GM12878 (cell line): ENCODE measurements at regions not wholly inside any gene's neighbourhood (a gene's known extent, or its start where the extent isn't known, plus 50 kb on each side); places are given as distances from the start of the nearest gene placed in this dataset.

Experiments used
- ATAC-seq: fragments of 200-7000 bp; cut with Tn5 transposase; 3 replicates; pipeline ENCODE4 v1.9.1; 2020; ENCODE audit warnings: mild to moderate bottlenecking, moderate library complexity
- BruUV-seq: library from RNA; stranded (reverse); fragments of 400-500 nt; replicated peaks from 2 replicates; lab custom pipeline; 2021; lab: Mats Ljungman, UMichigan
- CTCF ChIA-PET: fragments of 300-600 bp; sonication (Branson Sonifier 250); formaldehyde crosslinking; extraction: SDS; loops from one replicate; lab custom pipeline; 2021; ENCODE audit warnings: inconsistent platforms; lab: Yijun Ruan, JAX
- POLR2A ChIA-PET: fragments of 350-600 bp; formaldehyde crosslinking; extraction: SDS; loops from one replicate; lab custom pipeline; 2021; ENCODE audit warnings: inconsistent platforms; lab: Charles Lee
- RAD21 ChIA-PET: fragments of 300-600 bp; sonication (Branson Sonifier 250); formaldehyde crosslinking; loops from one replicate; lab custom pipeline; 2023; ENCODE audit warnings: antibody characterized with exemption; ENCODE audit not compliant: unreplicated experiment; lab: Charles Lee
- SMC1A ChIA-PET: fragments of 300-600 bp; sonication (Branson Sonifier 250); formaldehyde crosslinking; loops from one replicate; lab custom pipeline; 2023; ENCODE audit not compliant: unreplicated experiment, uncharacterized antibody; lab: Charles Lee
- DNase-seq: peaks from one replicate; pipeline ENCODE4 v3.0.0-alpha.2; 2011; ENCODE audit warnings: low read depth, low spot score
- FAIRE-seq: peaks from 3 replicates; lab custom pipeline; 2011; peaks lifted over from hg19 to GRCh38; lab: Jason Lieb, UNC
- H2AFZ ChIP-seq: 2 replicates; pipeline ENCODE4 v1.6.0; 2011; ENCODE audit warnings: low read depth, low read length, control low read depth; ENCODE audit not compliant: control insufficient read depth
- H3K27ac ChIP-seq: 2 replicates; pipeline ENCODE4 v1.5.1; 2011; ENCODE audit warnings: control low read depth; ENCODE audit not compliant: control insufficient read depth, insufficient read depth
- H3K27me3 ChIP-seq, 2 experiments: replicated peaks in 1 of 2; 2 replicates each; pipeline versions ENCODE4 v1.6.0 to v1.6.1; 2011; ENCODE audit warnings: low read length in 1 of 2; ENCODE audit not compliant: control insufficient read depth in 2 of 2, insufficient read depth in 2 of 2
- H3K36me3 ChIP-seq, 2 experiments: 2 replicates each; pipeline ENCODE4 v1.5.1; 2011; ENCODE audit warnings: low read length in 1 of 2; ENCODE audit not compliant: control insufficient read depth in 2 of 2, insufficient read depth in 2 of 2
- H3K4me1 ChIP-seq: 2 replicates; pipeline ENCODE4 v1.6.1; 2011; ENCODE audit warnings: mild to moderate bottlenecking, low read length, moderate library complexity, mixed read lengths; ENCODE audit not compliant: control insufficient read depth, insufficient read depth
- H3K4me2 ChIP-seq: 2 replicates; pipeline ENCODE4 v1.6.0; 2011; ENCODE audit warnings: control low read depth; ENCODE audit not compliant: control insufficient read depth, insufficient read depth
- H3K4me3 ChIP-seq: fragments of 200-600 bp; sonication (generic); 2 replicates; pipeline ENCODE4 v1.5.1; 2016
- H3K79me2 ChIP-seq: 2 replicates; pipeline ENCODE4 v1.6.0; 2011; ENCODE audit warnings: low read length; ENCODE audit not compliant: control insufficient read depth, insufficient read depth
- H3K9ac ChIP-seq: 2 replicates; pipeline ENCODE4 v1.8.0; 2011; ENCODE audit warnings: low read length, control low read depth, mixed read lengths; ENCODE audit not compliant: control insufficient read depth, insufficient read depth
- H3K9me3 ChIP-seq: replicated peaks from 3 replicates; pipeline ENCODE4 v1.5.1; 2011; ENCODE audit warnings: mild to moderate bottlenecking, low read length; ENCODE audit not compliant: control insufficient read depth, insufficient read depth
- H4K20me1 ChIP-seq: 2 replicates; pipeline ENCODE4 v1.6.0; 2011; ENCODE audit not compliant: control insufficient read depth, insufficient read depth
- ASH2L ChIP-seq: fragments of 300-600, 200-600 bp; sonication (generic); IDR thresholded peaks from 2 replicates; pipeline ENCODE4 v1.6.1; 2017; ENCODE audit warnings: low read depth, mild to moderate bottlenecking, borderline replicate concordance
- ATF3 ChIP-seq: IDR thresholded peaks from 2 replicates; pipeline ENCODE4 v1.6.1; 2011; ENCODE audit warnings: low read depth, mild to moderate bottlenecking, low read length, moderate library complexity, borderline replicate concordance; ENCODE audit errors: extremely low read depth
- ATF7 ChIP-seq: fragments of 450-650 bp; IDR thresholded peaks from 2 replicates; pipeline ENCODE4 v1.6.1; 2016; ENCODE audit warnings: low read depth, mild to moderate bottlenecking
- CEBPB ChIP-seq, 2 experiments: fragments of 150-350 bp in 1 of 2; IDR thresholded peaks; 2 replicates each; pipeline ENCODE4 v1.6.1; 2012 to 2014; ENCODE audit warnings: low read depth in 2 of 2, low read length in 2 of 2, borderline replicate concordance in 1 of 2, inconsistent platforms in 1 of 2
- CHD1 ChIP-seq: IDR thresholded peaks from 2 replicates; pipeline ENCODE4 v1.6.1; 2012; ENCODE audit warnings: low read depth, low read length, improper control_type of control experiment
- HCFC1 ChIP-seq: fragments of 150-350 bp; IDR thresholded peaks from 2 replicates; pipeline ENCODE4 v1.6.1; 2014; ENCODE audit warnings: low read length
- HDGF ChIP-seq: fragments of 450-650 bp; IDR thresholded peaks from 2 replicates; pipeline ENCODE4 v1.6.1; 2016; ENCODE audit warnings: antibody characterized with exemption
- IRF4 ChIP-seq: IDR thresholded peaks from 2 replicates; pipeline ENCODE4 v1.6.1; 2011; ENCODE audit warnings: low read depth, low read length
- MXI1 ChIP-seq: fragments of 150-350 bp; IDR thresholded peaks from 2 replicates; pipeline ENCODE4 v1.6.1; 2011; ENCODE audit warnings: low read depth, mild to moderate bottlenecking, inconsistent platforms, low read length, improper control_type of control experiment
- POLR2A ChIP-seq: IDR thresholded peaks from 2 replicates; pipeline ENCODE4 v1.6.1; 2011; ENCODE audit warnings: low read depth, mild to moderate bottlenecking, low read length
- POU2F2 ChIP-seq: IDR thresholded peaks from 3 replicates; pipeline ENCODE4 v1.6.1; 2011; ENCODE audit warnings: low read depth, mild to moderate bottlenecking, low read length, borderline replicate concordance
- RAD21 ChIP-seq: IDR thresholded peaks from 2 replicates; pipeline ENCODE4 v1.6.1; 2011; ENCODE audit warnings: mild to moderate bottlenecking, low read depth, low read length, moderate library complexity; ENCODE audit not compliant: insufficient read depth
- RAD51 ChIP-seq: fragments of 450-650 bp; IDR thresholded peaks from 2 replicates; pipeline ENCODE4 v1.6.1; 2016; ENCODE audit warnings: moderate library complexity, mild to moderate bottlenecking, inconsistent platforms
- SIN3A ChIP-seq: IDR thresholded peaks from 2 replicates; pipeline ENCODE4 v1.6.1; 2012; ENCODE audit warnings: low read depth, low read length, improper control_type of control experiment
- SREBF2 ChIP-seq: IDR thresholded peaks from 2 replicates; pipeline ENCODE4 v1.6.1; 2012; ENCODE audit warnings: mild to moderate bottlenecking, low read length
- TCF3 ChIP-seq: IDR thresholded peaks from 2 replicates; pipeline ENCODE4 v1.6.1; 2012; ENCODE audit warnings: low read depth, mild to moderate bottlenecking, low read length, borderline replicate concordance; ENCODE audit not compliant: insufficient read depth
- ZBED1 ChIP-seq: IDR thresholded peaks from 2 replicates; pipeline ENCODE4 v1.6.1; 2016; ENCODE audit warnings: borderline replicate concordance
- WGBS: methylation state at CpG from one replicate; pipeline ENCODE4 v1.1.6; 2016; ENCODE audit warnings: low lambda C conversion rate; ENCODE audit not compliant: insufficient replicate concordance, insufficient coverage; ENCODE audit errors: missing lambda C conversion rate; 5-methylcytosine and 5-hydroxymethylcytosine counted together
- in situ Hi-C: fragments of 300-500 bp; cut with MboI; formaldehyde crosslinking; loops from 9 replicates; pipeline ENCODE4 v1.14.3; 2018; ENCODE audit warnings: mixed read lengths
- intact Hi-C: fragments of 100-400 bp; cut with micrococcal nuclease; formaldehyde crosslinking; loops from one replicate; pipeline ENCODE4 v1.14.2; 2022; ENCODE audit not compliant: unreplicated experiment
- TF ChIP-seq, protein P1 (sequence below): fragments of 450-650 bp; IDR thresholded peaks from 2 replicates; pipeline ENCODE4 v1.6.1; 2017; ENCODE audit warnings: mild to moderate bottlenecking, low read depth, inconsistent platforms; ENCODE audit not compliant: poor library complexity, severe bottlenecking

GRCh38 chr14:25521616-25522015 is 471.7 kb upstream of the STXBP6 start:
- in situ Hi-C loops, result no loop called here
- no peak for TF ChIP-seq CEBPB (IDR thresholded peaks at IDR 0.05; ENCODE audit: borderline replicate concordance in 1 of 2, low read depth in 2 of 2, low read length in 2 of 2)
- TF ChIP-seq ZBED1, result no peak
- no peak for TF ChIP-seq ASH2L
- TF ChIP-seq MXI1, result no peak
- TF ChIP-seq HDGF, result no peak
- TF ChIP-seq ATF3, result no peak
- no peak for TF ChIP-seq ATF7
- no peak for TF ChIP-seq RAD21
- TF ChIP-seq SIN3A, result no peak
- TF ChIP-seq POLR2A, result no peak
- Histone ChIP-seq H3K27me3 (no peaks in the 10 kb centered on the region), H3K9me3 (no peaks in the 10 kb centered on the region), H3K4me1 (no peaks in the 10 kb centered on the region), H2AFZ (no peak overlapping the region), H3K4me2 (no peak overlapping the region), H3K4me3 (no peak overlapping the region), H3K9ac (no peak overlapping the region), H3K36me3 (no peaks in the 10 kb centered on the region), H3K79me2 (no peaks in the 10 kb centered on the region), H3K27ac (no peak overlapping the region), H4K20me1 (no peaks in the 10 kb centered on the region)
- RAD21 ChIA-PET, result no interaction called here
- WGBS, result 21% methylated on average over 2 of the region's 2 CpGs
- SMC1A ChIA-PET, result interaction anchor here (0.7 kb wide), 1 partner anchor 358 kb away, joined by 3 read pairs; no protein-coding TSS in a partner anchor
- intact Hi-C loops, result no loop called here
- DNase-seq (no peak), FAIRE-seq (no peak), ATAC-seq (no peak)
- POLR2A ChIA-PET, result no interaction called here
- CTCF ChIA-PET, result interaction anchor here (1.7 kb wide), 1 partner anchor 16 kb away, joined by 5 read pairs; no protein-coding TSS in a partner anchor
- no TSS peak for BruUV-seq

DNA sequence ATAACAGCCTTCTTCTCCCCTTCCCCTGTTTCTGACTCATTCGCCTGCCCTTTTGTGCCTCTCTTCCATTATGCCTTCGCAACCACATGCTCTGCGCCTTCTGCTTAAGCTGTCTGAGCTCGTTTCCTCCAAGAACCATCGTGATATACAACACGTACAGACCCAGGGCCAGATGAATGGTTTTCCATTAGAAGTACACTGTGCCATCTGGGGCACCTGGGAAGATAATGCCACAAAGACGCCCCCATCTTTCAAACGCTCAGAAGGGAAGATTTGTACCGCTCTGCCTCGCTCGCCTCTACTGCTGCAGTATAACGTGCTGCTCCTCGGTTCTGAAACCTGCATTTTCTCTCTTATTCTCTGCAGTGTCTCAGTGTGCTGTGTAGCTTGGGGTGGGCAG is 470.9 kb upstream of the STXBP6 start:
- no peaks in the 10 kb centered on the region for H3K27me3 ChIP-seq
- no peak for TF ChIP-seq RAD51
- no peak for TF ChIP-seq CHD1
- no peak for TF ChIP-seq TCF3
- TF ChIP-seq SREBF2, result no peak
- no peak for TF ChIP-seq POU2F2
- TF ChIP-seq IRF4, result no peak
- TF ChIP-seq, protein P1, sequence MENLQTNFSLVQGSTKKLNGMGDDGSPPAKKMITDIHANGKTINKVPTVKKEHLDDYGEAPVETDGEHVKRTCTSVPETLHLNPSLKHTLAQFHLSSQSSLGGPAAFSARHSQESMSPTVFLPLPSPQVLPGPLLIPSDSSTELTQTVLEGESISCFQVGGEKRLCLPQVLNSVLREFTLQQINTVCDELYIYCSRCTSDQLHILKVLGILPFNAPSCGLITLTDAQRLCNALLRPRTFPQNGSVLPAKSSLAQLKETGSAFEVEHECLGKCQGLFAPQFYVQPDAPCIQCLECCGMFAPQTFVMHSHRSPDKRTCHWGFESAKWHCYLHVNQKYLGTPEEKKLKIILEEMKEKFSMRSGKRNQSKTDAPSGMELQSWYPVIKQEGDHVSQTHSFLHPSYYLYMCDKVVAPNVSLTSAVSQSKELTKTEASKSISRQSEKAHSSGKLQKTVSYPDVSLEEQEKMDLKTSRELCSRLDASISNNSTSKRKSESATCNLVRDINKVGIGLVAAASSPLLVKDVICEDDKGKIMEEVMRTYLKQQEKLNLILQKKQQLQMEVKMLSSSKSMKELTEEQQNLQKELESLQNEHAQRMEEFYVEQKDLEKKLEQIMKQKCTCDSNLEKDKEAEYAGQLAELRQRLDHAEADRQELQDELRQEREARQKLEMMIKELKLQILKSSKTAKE, result no peak
- no peak for TF ChIP-seq CEBPB (IDR thresholded peaks at IDR 0.05; ENCODE audit: borderline replicate concordance in 1 of 2, low read depth in 2 of 2, low read length in 2 of 2)
- TF ChIP-seq HCFC1, result no peak

More for the DNA sequence above, 470.9 kb upstream of the STXBP6 start:
- SMC1A ChIA-PET, result no interaction called here
- WGBS, result 43% methylated on average over 13 of the region's 13 CpGs
- RAD21 ChIA-PET, result no interaction called here
- no peaks in the 10 kb centered on the region for H3K4me1 ChIP-seq
- H3K4me2 ChIP-seq, result no peak overlapping the region
- H3K36me3 ChIP-seq, result no peaks in the 10 kb centered on the region
- intact Hi-C loops (no loop called here), in situ Hi-C loops (no loop called here)
- no peak overlapping the region for H3K9ac ChIP-seq
- H2AFZ ChIP-seq, result no peak overlapping the region
- no peaks in the 10 kb centered on the region for H3K79me2 ChIP-seq
- ATAC-seq (no peak), FAIRE-seq (no peak), DNase-seq (no peak)
- CTCF ChIA-PET, result interaction anchor here (1.7 kb wide), 1 partner anchor 17 kb away, joined by 5 read pairs; no protein-coding TSS in a partner anchor
- no peaks in the 10 kb centered on the region for H3K9me3 ChIP-seq
- no TSS peak for BruUV-seq
- POLR2A ChIA-PET, result no interaction called here
- H3K4me3 ChIP-seq, result no peak overlapping the region
- no peak overlapping the region for H3K27ac ChIP-seq
- no peaks in the 10 kb centered on the region for H4K20me1 ChIP-seq
